Adrenal gland (tissue), 9 donors: ENCODE measurements at regions not wholly inside any gene's neighbourhood (a gene's known extent, or its start where the extent isn't known, plus 50 kb on each side); places are given as distances from the start of the nearest gene placed in this dataset.

ENCODE experiments used
- DNase-seq, 7 donors: peaks; one replicate each; pipeline ENCODE4 v3.0.0-alpha.2; 2019 to 2020
- H3K27ac ChIP-seq, 5 donors: fragments of 200-600 bp; sonication (generic) in 4 of 5; 1 replicate in 3 of 5; 2 replicates in 2 of 5; pipeline versions ENCODE4 v1.5.1 to v1.8.0; 2016 to 2020; ENCODE audit warnings: mild to moderate bottlenecking in 1 of 5
- H3K27me3 ChIP-seq: fragments of 200-600 bp; 2 replicates; pipeline ENCODE4 v1.8.0; 2021
- H3K36me3 ChIP-seq, 2 donors: fragments of 200-600 bp; replicated peaks in 1 of 2; 1 replicate in 1 of 2; 2 replicates in 1 of 2; pipeline versions ENCODE4 v1.5.1 to v1.8.0; 2018 to 2022
- H3K4me1 ChIP-seq, 2 donors: fragments of 200-600 bp; replicated peaks in 1 of 2; 1 replicate in 1 of 2; 2 replicates in 1 of 2; pipeline versions ENCODE4 v1.5.1 to v1.8.0; 2018 to 2021
- H3K4me3 ChIP-seq, 4 donors: fragments of 200-600 bp; sonication (generic) in 3 of 4; one replicate each; pipeline ENCODE4 v1.5.1; 2016 to 2018
- H3K9me3 ChIP-seq, 3 donors: fragments of 200-600 bp; sonication (generic) in 1 of 3; replicated peaks in 1 of 3; 1 replicate in 2 of 3; 2 replicates in 1 of 3; pipeline versions ENCODE4 v1.5.1 to v1.8.0; 2016 to 2021
- CTCF ChIP-seq, 6 experiments: fragments of 450-650 bp in 4 of 6; fragments of 200-600 bp in 2 of 6; sonication (generic) in 1 of 6; IDR thresholded peaks; 1 replicate in 5 of 6; 2 replicates in 1 of 6; pipeline versions ENCODE4 v1.5.1 to v1.8.0; 2016 to 2021; ENCODE audit warnings: antibody characterized with exemption in 6 of 6, mild to moderate bottlenecking in 2 of 6, moderate library complexity in 1 of 6
- POLR2A ChIP-seq, 2 donors: fragments of 450-650 bp; IDR thresholded peaks; one replicate each; pipeline ENCODE4 v1.6.1; 2017; ENCODE audit warnings: antibody characterized with exemption in 2 of 2, mild to moderate bottlenecking in 2 of 2, moderate library complexity in 1 of 2
- WGBS, 4 donors: extraction: QIAGEN DNeasy Blood & Tissue Kit in 2 of 4; methylation state at CpG; one replicate each; pipeline versions ENCODE4 v1.1.5 to v1.1.7; 2013 to 2017; 5-methylcytosine and 5-hydroxymethylcytosine counted together
- intact Hi-C, 2 donors: fragments of 100-400 bp; cut with DNase I; formaldehyde crosslinking; loops; one replicate each; pipeline versions ENCODE4 v1.14.1 to v1.15.0; 2022 to 2023
- donor health status: healthy with polysubstance abuse.
- donor health status: Bipolar disorder and iron deficiency.
- donor health status: DM: yes; HTN: yes; CAD: no.
- donor health status: DM: no; HTN: no; CAD: no.
- donor health status: DM: no; HTN: no; CAD: no.

GRCh38 chr20:52364405-52364804, 172.8 kb upstream of the ZFP64 start:
- H3K4me1 ChIP-seq = no peaks in the 10 kb centered on the region

GRCh38 chr20:52361650-52362049, 170.1 kb upstream of the ZFP64 start:
- Histone ChIP-seq H3K27ac (no peak overlapping the region), H3K36me3 (no peaks in the 10 kb centered on the region), H3K9me3 (no peaks in the 10 kb centered on the region), H3K4me1 (no peaks in the 10 kb centered on the region), H3K27me3 (peaks cover 6% of the 10 kb centered on the region), H3K4me3 (no peak overlapping the region)
- DNase-seq = no peak
- WGBS, 4 donors = 83 to 86% (median 85%) methylated on average over 3 of the region's 3 CpGs
- no peak for TF ChIP-seq POLR2A (IDR thresholded peaks at IDR 0.05)
- intact Hi-C loops = no loop called here

More at GRCh38 chr20:52364405-52364804, 172.8 kb upstream of the ZFP64 start:
- H3K4me3 ChIP-seq = no peak overlapping the region
- intact Hi-C loops = no loop called here
- peaks cover 6% of the 10 kb centered on the region for H3K27me3 ChIP-seq
- WGBS, 4 donors = 62 to 82% (median 74%) methylated on average over 1 of the region's 1 CpG
- H3K9me3 ChIP-seq = no peaks in the 10 kb centered on the region
- no peak for TF ChIP-seq POLR2A (IDR thresholded peaks at IDR 0.05)
- DNase-seq = no peak
- no peak overlapping the region for H3K27ac ChIP-seq
- no peaks in the 10 kb centered on the region for H3K36me3 ChIP-seq

GRCh38 chr20:52349806-52350205, 158.2 kb upstream of the ZFP64 start:
- DNase-seq = no peak
- Histone ChIP-seq H3K4me1 (no peaks in the 10 kb centered on the region), H3K9me3 (no peaks in the 10 kb centered on the region), H3K27me3 (no peaks in the 10 kb centered on the region), H3K4me3 (no peak overlapping the region), H3K36me3 (no peaks in the 10 kb centered on the region), H3K27ac (no peak overlapping the region)
- 66 to 71% (median 67%) methylated on average over 3 of the region's 3 CpGs for WGBS, 4 donors
- intact Hi-C loops = no loop called here
- TF ChIP-seq CTCF (IDR thresholded peaks at IDR 0.05) (no peak), POLR2A (IDR thresholded peaks at IDR 0.05) (no peak)

- H3K27me3 ChIP-seq = no peaks in the 10 kb centered on the region
- no peaks in the 10 kb centered on the region for H3K4me1 ChIP-seq
- no peak overlapping the region for H3K27ac ChIP-seq
- no peak for DNase-seq
- no peaks in the 10 kb centered on the region for H3K36me3 ChIP-seq
- H3K4me3 ChIP-seq = no peak overlapping the region
- 66 to 87% (median 77%) methylated on average over 2 of the region's 2 CpGs for WGBS, 4 donors
- intact Hi-C loops = no loop called here
- no peaks in the 10 kb centered on the region for H3K9me3 ChIP-seq
- TF ChIP-seq POLR2A (IDR thresholded peaks at IDR 0.05) = no peak
- no peak for TF ChIP-seq CTCF (IDR thresholded peaks at IDR 0.05)
These were observed 156.9 kb upstream of the ZFP64 start for GRCh38 chr20:52348434-52348833.

GRCh38 chr20:52346797-52347196, 155.2 kb upstream of the ZFP64 start:
- Histone ChIP-seq H3K9me3 (no peaks in the 10 kb centered on the region), H3K4me1 (no peaks in the 10 kb centered on the region), H3K27ac (no peak overlapping the region), H3K4me3 (no peak overlapping the region), H3K27me3 (no peaks in the 10 kb centered on the region), H3K36me3 (no peaks in the 10 kb centered on the region)
- intact Hi-C loops = no loop called here
- 83 to 93% (median 86%) methylated on average over 2 of the region's 2 CpGs for WGBS, 4 donors
- no peak for TF ChIP-seq CTCF (IDR thresholded peaks at IDR 0.05)
- TF ChIP-seq POLR2A (IDR thresholded peaks at IDR 0.05) = no peak
- DNase-seq = no peak
